ENCODE measurements at regions not wholly inside any gene's neighbourhood (a gene's known extent, or its start where the extent isn't known, plus 50 kb on each side); places are given as distances from the start of the nearest gene placed in this dataset.

DNA sequence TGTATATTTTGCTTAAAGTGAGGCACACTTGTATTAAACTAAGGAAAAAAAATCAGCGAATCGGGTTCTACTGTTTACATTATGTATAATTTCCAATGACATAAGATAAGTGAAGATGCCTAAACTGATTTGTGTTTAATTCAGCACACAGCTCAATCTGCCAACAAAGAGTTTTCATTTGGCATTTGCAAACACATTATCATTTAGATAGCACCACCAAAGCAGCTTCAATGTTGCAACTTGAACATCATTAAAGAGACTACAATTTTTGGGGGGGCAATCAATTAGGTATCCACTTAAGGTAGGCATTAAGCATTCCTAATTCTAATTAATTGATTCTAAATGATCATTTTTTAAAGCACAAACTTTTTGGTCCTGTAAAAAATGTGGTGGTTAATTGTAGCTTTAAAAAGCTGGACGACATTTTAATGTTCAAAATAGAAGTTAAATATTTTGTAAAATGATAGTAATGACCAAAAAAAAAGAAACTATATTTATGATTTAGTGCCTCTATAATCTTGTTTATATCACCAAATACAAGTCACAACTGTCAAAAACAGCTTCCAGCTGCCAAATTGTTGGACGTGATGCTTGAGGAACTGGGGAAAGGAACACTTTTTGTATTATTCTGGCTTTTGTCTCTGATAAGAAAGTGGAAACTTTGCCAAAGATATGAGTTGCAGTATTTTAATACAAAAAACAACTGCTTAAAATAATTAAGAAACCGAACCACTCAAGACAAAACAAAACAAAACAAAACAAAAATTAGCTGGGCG is 57.1 kb downstream of the CYCS start:
- 61% methylated on average over 6 of the region's 6 CpGs for WGBS (ENCODE audit: insufficient coverage, insufficient replicate concordance, low lambda C conversion rate, missing lambda C conversion rate)
- Histone ChIP-seq H3K9ac (ENCODE audit: control insufficient read depth, insufficient read depth, low read length) (no peak overlapping the region), H3K79me2 (ENCODE audit: control insufficient read depth, insufficient read depth, low read length) (no peaks in the 10 kb centered on the region), H3K4me3 (no peak overlapping the region), H3K36me3 (ENCODE audit: control insufficient read depth in 2 of 2, insufficient read depth in 2 of 2, low read length in 1 of 2) (no peaks in the 10 kb centered on the region; a peak in 1 of 4 replicates), H3K4me2 (ENCODE audit: control insufficient read depth, insufficient read depth) (no peak overlapping the region), H3K4me1 (ENCODE audit: control insufficient read depth, insufficient read depth, low read length) (no peaks in the 10 kb centered on the region), H3K27ac (ENCODE audit: control insufficient read depth, insufficient read depth) (no peak overlapping the region), H4K20me1 (ENCODE audit: control insufficient read depth, insufficient read depth) (no peaks in the 10 kb centered on the region), H3K27me3 (replicated peaks in 1 of 2; ENCODE audit: control insufficient read depth in 2 of 2, insufficient read depth in 2 of 2, low read length in 1 of 2) (no peaks in the 10 kb centered on the region; a peak in 1 of 4 replicates), H3K9me3 (replicated peaks; ENCODE audit: control insufficient read depth, insufficient read depth, low read length) (no peaks in the 10 kb centered on the region), H2AFZ (ENCODE audit: control insufficient read depth, low read depth, low read length) (no peak overlapping the region)
- CTCF ChIA-PET, result interaction anchor here (0.9 to 2.6 kb wide), 15 partner anchors 8 to 255 kb away, joined by 3 to 30 read pairs (median 4); no protein-coding TSS in a partner anchor
- TF ChIP-seq POU2F2 (IDR thresholded peaks at IDR 0.05; ENCODE audit: borderline replicate concordance, low read depth, low read length), result no peak
- no peak for TF ChIP-seq SREBF2 (IDR thresholded peaks at IDR 0.05; ENCODE audit: low read length)
- in situ Hi-C loops (cut with MboI) (no loop called here), intact Hi-C loops (cut with micrococcal nuclease; ENCODE audit: unreplicated experiment) (no loop called here)
- no peak for ATAC-seq
- no peak for FAIRE-seq
- no peak for DNase-seq (ENCODE audit: low read depth, low spot score)
- SMC1A ChIA-PET (ENCODE audit: uncharacterized antibody, unreplicated experiment), result interaction anchor here (0.7 to 2.6 kb wide), 10 partner anchors 16 to 255 kb away, joined by 3 to 23 read pairs (median 4); no protein-coding TSS in a partner anchor
- RAD21 ChIA-PET (ENCODE audit: unreplicated experiment), result interaction anchor here (0.8 to 2.6 kb wide), 3 partner anchors 154 to 256 kb away, joined by 3 to 19 read pairs (median 16); no protein-coding TSS in a partner anchor
- no TSS peak for BruUV-seq (replicated peaks)
- POLR2A ChIA-PET, result interaction anchor here (0.9 to 1.1 kb wide), 2 partner anchors 87 to 247 kb away, joined by 3 to 4 read pairs; no protein-coding TSS in a partner anchor

DNA sequence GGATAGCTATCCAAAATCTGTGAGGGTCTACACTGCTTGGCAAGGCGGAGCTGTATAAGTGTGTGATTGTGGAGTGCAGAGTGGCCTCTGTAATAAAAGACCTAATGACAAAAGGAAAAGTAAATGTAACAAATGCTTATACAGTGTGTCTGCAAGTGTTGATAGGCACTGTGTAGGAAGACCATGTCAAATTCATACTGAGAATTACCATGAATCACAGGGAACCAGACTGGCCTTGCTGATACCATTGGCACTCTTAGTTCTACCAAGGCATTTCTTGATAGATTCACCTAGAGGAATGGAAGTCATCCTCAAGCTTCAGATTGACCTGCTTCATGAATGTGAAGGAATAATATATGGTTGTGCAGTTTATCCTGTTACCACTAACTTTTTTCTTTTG is 58.8 kb downstream of the CYCS start:
- H4K20me1 ChIP-seq (ENCODE audit: control insufficient read depth, insufficient read depth), result no peaks in the 10 kb centered on the region
- no peak overlapping the region for H3K4me2 ChIP-seq (ENCODE audit: control insufficient read depth, insufficient read depth)
- no peak; the same call in 2 of the 3 replicates for ATAC-seq
- H3K27ac ChIP-seq (ENCODE audit: control insufficient read depth, insufficient read depth), result no peak overlapping the region
- ChIA-PET CTCF (interaction anchor here (0.9 to 2.6 kb wide), 8 partner anchors 14 to 259 kb away, joined by 3 to 23 read pairs (median 3); no protein-coding TSS in a partner anchor), RAD21 (ENCODE audit: unreplicated experiment) (interaction anchor here (1.2 to 2.6 kb wide), 2 partner anchors 28 to 254 kb away, joined by 4 to 19 read pairs; no protein-coding TSS in a partner anchor), POLR2A (no interaction called here), SMC1A (ENCODE audit: uncharacterized antibody, unreplicated experiment) (interaction anchor here (1.1 to 2.1 kb wide), 7 partner anchors 24 to 251 kb away, joined by 3 to 11 read pairs (median 4); no protein-coding TSS in a partner anchor)
- H3K36me3 ChIP-seq (ENCODE audit: control insufficient read depth in 2 of 2, insufficient read depth in 2 of 2, low read length in 1 of 2), result no peaks in the 10 kb centered on the region; a peak in 1 of 4 replicates
- H3K9ac ChIP-seq (ENCODE audit: control insufficient read depth, insufficient read depth, low read length), result no peak overlapping the region
- DNase-seq (ENCODE audit: low read depth, low spot score), result no peak
- no peaks in the 10 kb centered on the region for H3K9me3 ChIP-seq (replicated peaks; ENCODE audit: control insufficient read depth, insufficient read depth, low read length)
- intact Hi-C loops (cut with micrococcal nuclease; ENCODE audit: unreplicated experiment) (no loop called here), in situ Hi-C loops (cut with MboI) (no loop called here)
- no peak for FAIRE-seq
- BruUV-seq (replicated peaks), result no TSS peak
- no peaks in the 10 kb centered on the region; a peak in 1 of 4 replicates for H3K27me3 ChIP-seq (replicated peaks in 1 of 2; ENCODE audit: control insufficient read depth in 2 of 2, insufficient read depth in 2 of 2, low read length in 1 of 2)
- 19% methylated on average over 1 of the region's 1 CpG for WGBS (ENCODE audit: insufficient coverage, insufficient replicate concordance, low lambda C conversion rate, missing lambda C conversion rate)
- no peaks in the 10 kb centered on the region for H3K4me1 ChIP-seq (ENCODE audit: control insufficient read depth, insufficient read depth, low read length)
- H3K4me3 ChIP-seq, result no peak overlapping the region
- no peaks in the 10 kb centered on the region for H3K79me2 ChIP-seq (ENCODE audit: control insufficient read depth, insufficient read depth, low read length)
- H2AFZ ChIP-seq (ENCODE audit: control insufficient read depth, low read depth, low read length), result no peak overlapping the region
- TF ChIP-seq ZNF217 (IDR thresholded peaks at IDR 0.05), result no peak
- no peak for TF ChIP-seq FOXK2 (IDR thresholded peaks at IDR 0.05)
- TF ChIP-seq ETV6 (conservative IDR thresholded peaks at IDR 0.05 in 1 of 2, IDR thresholded peaks at IDR 0.05 in 1 of 2; ENCODE audit: borderline replicate concordance in 1 of 2, low read depth in 1 of 2), result no peak
- TF ChIP-seq NRF1 (conservative IDR thresholded peaks at IDR 0.05; ENCODE audit: low read depth, low read length), result no peak
- no peak for TF ChIP-seq BRCA1 (IDR thresholded peaks at IDR 0.05; ENCODE audit: low read depth, low read length)
- TF ChIP-seq BACH1 (IDR thresholded peaks at IDR 0.05; ENCODE audit: borderline replicate concordance), result no peak
- TF ChIP-seq SREBF2 (IDR thresholded peaks at IDR 0.05; ENCODE audit: low read length), result no peak
- no peak for TF ChIP-seq MEF2B (IDR thresholded peaks at IDR 0.05; ENCODE audit: partially characterized antibody, poor library complexity, severe bottlenecking)
- TF ChIP-seq FOXM1 (IDR thresholded peaks at IDR 0.05; ENCODE audit: low read depth, low read length), result no peak
- no peak for TF ChIP-seq SPI1 (IDR thresholded peaks at IDR 0.05; ENCODE audit: borderline replicate concordance, insufficient read depth, low read depth, low read length)
- no peak for TF ChIP-seq CREB1 (IDR thresholded peaks at IDR 0.05; ENCODE audit: low read depth)
- TF ChIP-seq, protein P1, sequence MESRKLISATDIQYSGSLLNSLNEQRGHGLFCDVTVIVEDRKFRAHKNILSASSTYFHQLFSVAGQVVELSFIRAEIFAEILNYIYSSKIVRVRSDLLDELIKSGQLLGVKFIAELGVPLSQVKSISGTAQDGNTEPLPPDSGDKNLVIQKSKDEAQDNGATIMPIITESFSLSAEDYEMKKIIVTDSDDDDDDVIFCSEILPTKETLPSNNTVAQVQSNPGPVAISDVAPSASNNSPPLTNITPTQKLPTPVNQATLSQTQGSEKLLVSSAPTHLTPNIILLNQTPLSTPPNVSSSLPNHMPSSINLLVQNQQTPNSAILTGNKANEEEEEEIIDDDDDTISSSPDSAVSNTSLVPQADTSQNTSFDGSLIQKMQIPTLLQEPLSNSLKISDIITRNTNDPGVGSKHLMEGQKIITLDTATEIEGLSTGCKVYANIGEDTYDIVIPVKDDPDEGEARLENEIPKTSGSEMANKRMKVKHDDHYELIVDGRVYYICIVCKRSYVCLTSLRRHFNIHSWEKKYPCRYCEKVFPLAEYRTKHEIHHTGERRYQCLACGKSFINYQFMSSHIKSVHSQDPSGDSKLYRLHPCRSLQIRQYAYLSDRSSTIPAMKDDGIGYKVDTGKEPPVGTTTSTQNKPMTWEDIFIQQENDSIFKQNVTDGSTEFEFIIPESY (IDR thresholded peaks at IDR 0.05), result no peak
- no peak for TF ChIP-seq CEBPB (IDR thresholded peaks at IDR 0.05; ENCODE audit: borderline replicate concordance in 1 of 2, low read depth in 2 of 2, low read length in 2 of 2)
- TF ChIP-seq NBN (IDR thresholded peaks at IDR 0.05), result no peak
